ENCODE measurements at regions not wholly inside any gene's neighbourhood (a gene's known extent, or its start where the extent isn't known, plus 50 kb on each side); places are given as distances from the start of the nearest gene placed in this dataset.

GRCh38 chr12:31819427-31819826 is 90.6 kb upstream of the AMN1 start:
- no peak for DNase-seq (ENCODE audit: low spot score)
- BruUV-seq (replicated peaks) = no TSS peak
- TF ChIP-seq EZH2 (IDR thresholded peaks at IDR 0.05; ENCODE audit: borderline replicate concordance, low read depth, low read length, poor library complexity, severe bottlenecking) = no peak
- no peak for TF ChIP-seq CTCF (conservative IDR thresholded peaks at IDR 0.05; ENCODE audit: low read depth, low read length)
- ChIA-PET POLR2A (ENCODE audit: low non-redundant PET) (interaction anchor here (0.7 kb wide), 1 partner anchor 132 kb away, joined by 5 read pairs; no protein-coding TSS in a partner anchor), CTCF (no interaction called here)
- Histone ChIP-seq H3K4me1 (ENCODE audit: insufficient read depth, low read length, poor library complexity, severe bottlenecking) (no peaks in the 10 kb centered on the region), H3K36me3 (ENCODE audit: insufficient read depth, low read length, poor library complexity, severe bottlenecking) (no peaks in the 10 kb centered on the region), H3K27ac (ENCODE audit: low read depth, low read length, poor library complexity, severe bottlenecking) (no peak overlapping the region), H3K27me3 (replicated peaks; ENCODE audit: insufficient read depth, low read depth, low read length, poor library complexity) (no peaks in the 10 kb centered on the region), H3K9me3 (ENCODE audit: low read depth, low read length, poor library complexity, severe bottlenecking) (no peaks in the 10 kb centered on the region), H3K4me3 (ENCODE audit: low read depth, low read length, poor library complexity, severe bottlenecking) (no peak overlapping the region)
- intact Hi-C loops (cut with micrococcal nuclease; ENCODE audit: unreplicated experiment) = no loop called here

GRCh38 chr12:31818623-31819268 is 89.9 kb upstream of the AMN1 start:
- no peak overlapping the region for H3K27ac ChIP-seq (ENCODE audit: low read depth, low read length, poor library complexity, severe bottlenecking)
- H3K36me3 ChIP-seq (ENCODE audit: insufficient read depth, low read length, poor library complexity, severe bottlenecking) = no peaks in the 10 kb centered on the region
- H3K4me3 ChIP-seq (ENCODE audit: low read depth, low read length, poor library complexity, severe bottlenecking) = no peak overlapping the region
- intact Hi-C loops (cut with micrococcal nuclease; ENCODE audit: unreplicated experiment) = no loop called here
- no peaks in the 10 kb centered on the region for H3K4me1 ChIP-seq (ENCODE audit: insufficient read depth, low read length, poor library complexity, severe bottlenecking)
- H3K9me3 ChIP-seq (ENCODE audit: low read depth, low read length, poor library complexity, severe bottlenecking) = no peaks in the 10 kb centered on the region
- ChIA-PET CTCF (no interaction called here), POLR2A (ENCODE audit: low non-redundant PET) (interaction anchor here (0.7 kb wide), 1 partner anchor 133 kb away, joined by 5 read pairs; no protein-coding TSS in a partner anchor)
- no TSS peak for BruUV-seq (replicated peaks)
- TF ChIP-seq CTCF (conservative IDR thresholded peaks at IDR 0.05; ENCODE audit: low read depth, low read length) (no peak), EZH2 (IDR thresholded peaks at IDR 0.05; ENCODE audit: borderline replicate concordance, low read depth, low read length, poor library complexity, severe bottlenecking) (no peak)
- no peak for DNase-seq (ENCODE audit: low spot score)
- H3K27me3 ChIP-seq (replicated peaks; ENCODE audit: insufficient read depth, low read depth, low read length, poor library complexity) = no peaks in the 10 kb centered on the region

- H3K36me3 ChIP-seq (ENCODE audit: insufficient read depth, low read length, poor library complexity, severe bottlenecking) = no peaks in the 10 kb centered on the region
- no peak overlapping the region for H3K4me3 ChIP-seq (ENCODE audit: low read depth, low read length, poor library complexity, severe bottlenecking)
- H3K27me3 ChIP-seq (replicated peaks; ENCODE audit: insufficient read depth, low read depth, low read length, poor library complexity) = no peaks in the 10 kb centered on the region
- TF ChIP-seq EZH2 (IDR thresholded peaks at IDR 0.05; ENCODE audit: borderline replicate concordance, low read depth, low read length, poor library complexity, severe bottlenecking) = no peak
- TF ChIP-seq CTCF (conservative IDR thresholded peaks at IDR 0.05; ENCODE audit: low read depth, low read length) = no peak
- intact Hi-C loops (cut with micrococcal nuclease; ENCODE audit: unreplicated experiment) = no loop called here
- ChIA-PET CTCF (no interaction called here), POLR2A (ENCODE audit: low non-redundant PET) (no interaction called here)
- no peaks in the 10 kb centered on the region for H3K4me1 ChIP-seq (ENCODE audit: insufficient read depth, low read length, poor library complexity, severe bottlenecking)
- no TSS peak for BruUV-seq (replicated peaks)
- DNase-seq (ENCODE audit: low spot score) = no peak
- no peak overlapping the region for H3K27ac ChIP-seq (ENCODE audit: low read depth, low read length, poor library complexity, severe bottlenecking)
- no peaks in the 10 kb centered on the region for H3K9me3 ChIP-seq (ENCODE audit: low read depth, low read length, poor library complexity, severe bottlenecking)
These were observed 88.3 kb upstream of the AMN1 start for GRCh38 chr12:31817120-31817519.
